Right lobe of liver (tissue), 4 donors: ENCODE measurements at regions not wholly inside any gene's neighbourhood (a gene's known extent, or its start where the extent isn't known, plus 50 kb on each side); places are given as distances from the start of the nearest gene placed in this dataset.

Experiments used
- CTCF ChIP-seq, 4 donors: fragments of 200-600 bp in 3 of 4; fragments of 450-650 bp in 1 of 4; IDR thresholded peaks; one replicate each; pipeline versions ENCODE4 v1.5.1 to v1.8.0; 2016 to 2022; ENCODE audit warnings: antibody characterized with exemption in 4 of 4, mild to moderate bottlenecking in 2 of 4
- POLR2A ChIP-seq: fragments of 450-650 bp; IDR thresholded peaks from one replicate; pipeline ENCODE4 v1.6.1; 2017; ENCODE audit warnings: antibody characterized with exemption, mild to moderate bottlenecking
- donor health status: DM: no; HTN: no; CAD: no.
- donor health status: DM: no; HTN: no; CAD: no.
- donor health status: DM: no; HTN: yes; CAD: no.

GRCh38 chr2:18062892-18063291 lies 184.4 kb downstream of the KCNS3 start:
- TF ChIP-seq CTCF (IDR thresholded peaks at IDR 0.05) (no peak), POLR2A (no peak)
